ENCODE measurements at regions not wholly inside any gene's neighbourhood (a gene's known extent, or its start where the extent isn't known, plus 50 kb on each side); places are given as distances from the start of the nearest gene placed in this dataset.

DNA sequence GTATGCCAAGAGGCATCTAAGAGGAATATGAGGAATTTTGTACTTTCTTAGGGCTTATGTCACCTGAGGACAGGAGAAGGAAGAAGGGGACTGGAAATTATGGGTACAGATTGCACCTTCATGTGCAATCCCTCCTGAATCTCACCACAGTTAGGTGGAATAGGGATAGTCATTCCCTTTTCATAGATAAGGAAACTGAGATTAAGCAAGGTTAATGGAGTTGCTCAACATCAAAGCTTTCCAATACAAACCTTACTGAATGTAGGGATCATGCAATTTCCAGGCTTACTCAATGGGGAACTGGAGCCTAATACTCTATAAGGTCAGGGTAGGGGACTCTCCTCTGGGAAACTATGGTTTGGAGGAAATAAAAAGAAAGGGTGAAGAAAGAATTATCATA lies 133.0 kb downstream of the C11orf87 start:
- DNase-seq (ENCODE audit: low read depth) = no peak

DNA sequence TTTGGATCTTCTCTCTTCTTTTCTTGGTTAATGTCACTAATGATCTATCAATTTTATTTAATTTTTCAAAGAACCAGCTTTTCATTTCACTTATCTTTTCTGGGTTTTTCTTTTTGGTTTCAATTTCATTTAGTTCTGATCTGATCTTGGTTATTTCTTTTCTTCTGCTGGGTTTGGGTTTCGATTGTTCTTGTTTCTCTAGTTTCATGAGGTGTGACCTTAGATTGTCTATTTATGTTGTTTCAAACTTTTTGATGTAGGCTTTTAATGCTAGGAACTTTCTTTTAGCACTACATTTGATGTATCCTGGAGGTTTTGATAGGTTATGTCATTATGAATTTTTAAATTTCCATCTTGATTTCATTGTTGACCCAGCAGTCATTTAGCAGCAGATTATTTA lies 142.3 kb downstream of the C11orf87 start:
- DNase-seq (ENCODE audit: low read depth) = no peak

DNA sequence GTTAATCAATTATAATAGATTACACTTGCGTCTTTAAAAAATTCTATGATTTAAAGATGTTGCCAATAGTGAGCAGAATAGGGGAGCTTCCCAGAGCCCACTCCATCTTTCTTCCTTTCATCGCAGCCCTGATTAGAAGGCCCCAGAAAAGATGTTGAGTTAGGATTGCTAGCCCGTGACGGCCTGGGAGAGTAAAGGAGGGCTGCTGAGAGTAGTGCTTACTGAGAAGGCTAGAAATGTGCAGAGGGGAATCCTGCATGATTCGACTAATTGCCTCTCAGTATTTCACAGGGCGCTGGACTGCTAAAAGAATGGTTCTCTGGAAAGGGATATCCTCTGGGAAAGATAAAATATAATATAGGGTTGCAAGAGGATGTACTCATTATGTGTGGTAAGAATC lies 160.5 kb downstream of the C11orf87 start:
- no peak for DNase-seq (ENCODE audit: low read depth)

DNA sequence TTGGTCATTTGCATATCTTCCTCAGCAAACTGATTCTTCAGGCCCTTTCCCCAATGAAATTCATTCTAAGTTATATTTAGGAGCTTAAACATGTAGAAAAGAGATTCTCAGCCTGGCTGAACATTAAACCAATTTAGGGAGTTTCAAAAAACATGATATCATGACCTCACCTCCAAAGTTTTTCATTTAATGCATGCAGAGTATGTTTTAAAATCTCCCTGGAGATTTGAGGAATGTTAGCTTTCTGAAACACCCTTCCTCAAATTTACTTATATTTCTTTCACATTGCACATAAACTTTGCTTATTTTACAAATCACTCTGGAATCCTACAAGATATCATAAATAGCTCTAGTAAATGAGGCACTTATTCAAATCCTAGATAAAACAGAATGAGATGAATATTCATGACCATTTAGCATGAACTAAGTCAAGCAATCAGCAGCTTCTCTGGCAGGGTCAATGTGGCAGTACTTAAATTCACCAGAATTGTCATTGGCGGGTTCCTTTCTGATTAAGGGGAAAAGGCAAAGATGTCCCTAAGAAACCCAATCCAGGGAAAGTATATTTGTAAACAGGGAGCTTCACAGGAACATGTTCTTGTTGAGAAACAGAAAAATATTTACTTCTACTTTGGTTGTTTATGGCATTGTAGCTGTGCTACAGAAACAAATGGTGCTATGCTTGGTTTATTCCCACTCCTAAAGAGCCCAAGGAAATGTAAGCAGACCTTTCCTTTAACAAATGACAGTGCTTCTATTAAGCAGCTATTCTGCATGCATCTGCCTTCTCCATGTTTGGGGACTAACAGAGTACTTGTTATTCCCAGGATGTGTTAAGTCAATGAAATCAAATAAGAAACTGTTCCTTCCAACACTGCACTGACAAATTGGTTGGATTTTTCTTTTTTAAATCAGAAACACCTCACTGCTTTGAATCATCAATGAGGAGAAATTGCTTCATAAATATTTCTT lies 162.3 kb downstream of the C11orf87 start:
- no peak for DNase-seq (ENCODE audit: low read depth)

DNA sequence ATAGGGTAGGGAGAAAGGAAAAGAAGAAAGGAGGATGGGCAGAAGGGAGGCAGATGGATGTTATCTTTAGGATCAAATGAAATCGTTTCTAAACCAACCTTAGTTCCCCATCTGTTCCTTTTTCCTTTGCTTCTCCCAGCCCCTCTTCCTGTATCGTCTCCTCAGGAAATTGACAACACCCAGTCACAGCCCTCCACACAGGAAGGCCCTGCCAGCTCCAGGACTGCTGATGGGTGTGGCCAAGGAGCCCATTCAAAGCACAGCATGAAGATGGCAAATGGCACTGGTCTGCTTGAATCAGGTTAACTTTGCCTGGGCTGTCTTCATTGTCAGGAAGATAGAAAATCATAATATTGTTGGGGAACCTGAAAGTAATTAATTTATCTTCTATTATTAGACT lies 164.8 kb downstream of the C11orf87 start:
- DNase-seq (ENCODE audit: low read depth) = no peak

DNA sequence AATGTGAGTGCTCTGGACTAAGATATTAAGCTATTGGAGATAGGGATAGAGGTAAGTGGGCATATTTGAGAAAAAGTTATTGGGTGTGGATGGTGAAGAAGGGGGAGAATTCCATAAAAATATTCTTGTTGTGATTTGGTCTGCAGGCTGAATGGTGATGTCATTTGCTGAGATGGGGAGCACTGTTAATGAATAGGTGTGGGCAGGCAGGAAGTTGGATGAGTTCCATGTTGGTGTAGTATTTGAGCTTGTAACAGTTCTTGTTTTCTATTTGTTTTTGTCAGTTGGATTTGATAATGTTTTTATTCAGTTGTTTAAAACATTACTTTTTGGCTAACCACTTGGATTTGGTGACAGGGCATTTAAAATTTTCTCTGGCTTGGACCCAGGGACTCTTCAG lies 168.8 kb downstream of the C11orf87 start:
- no peak for DNase-seq (ENCODE audit: low read depth)

DNA sequence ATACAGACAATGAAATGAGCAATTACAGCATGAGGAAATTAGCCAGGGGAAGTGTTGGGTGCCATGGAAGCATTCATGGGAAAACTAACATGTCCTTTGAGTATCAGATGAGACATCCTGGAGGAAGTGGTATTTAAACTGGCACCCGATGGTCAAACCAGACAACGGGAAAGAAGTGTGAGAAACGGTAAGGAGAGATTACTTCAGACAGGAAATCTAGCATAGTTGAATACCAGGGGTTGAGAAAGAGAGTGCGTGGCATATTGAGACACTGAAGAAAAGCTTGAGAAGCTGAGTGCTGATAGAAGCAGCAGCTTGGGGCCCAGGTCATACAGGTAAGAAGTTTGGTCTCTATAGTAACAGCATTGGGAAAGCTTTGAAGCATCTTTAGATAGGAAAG lies 175.3 kb downstream of the C11orf87 start:
- no peak for DNase-seq (ENCODE audit: low read depth)

DNA sequence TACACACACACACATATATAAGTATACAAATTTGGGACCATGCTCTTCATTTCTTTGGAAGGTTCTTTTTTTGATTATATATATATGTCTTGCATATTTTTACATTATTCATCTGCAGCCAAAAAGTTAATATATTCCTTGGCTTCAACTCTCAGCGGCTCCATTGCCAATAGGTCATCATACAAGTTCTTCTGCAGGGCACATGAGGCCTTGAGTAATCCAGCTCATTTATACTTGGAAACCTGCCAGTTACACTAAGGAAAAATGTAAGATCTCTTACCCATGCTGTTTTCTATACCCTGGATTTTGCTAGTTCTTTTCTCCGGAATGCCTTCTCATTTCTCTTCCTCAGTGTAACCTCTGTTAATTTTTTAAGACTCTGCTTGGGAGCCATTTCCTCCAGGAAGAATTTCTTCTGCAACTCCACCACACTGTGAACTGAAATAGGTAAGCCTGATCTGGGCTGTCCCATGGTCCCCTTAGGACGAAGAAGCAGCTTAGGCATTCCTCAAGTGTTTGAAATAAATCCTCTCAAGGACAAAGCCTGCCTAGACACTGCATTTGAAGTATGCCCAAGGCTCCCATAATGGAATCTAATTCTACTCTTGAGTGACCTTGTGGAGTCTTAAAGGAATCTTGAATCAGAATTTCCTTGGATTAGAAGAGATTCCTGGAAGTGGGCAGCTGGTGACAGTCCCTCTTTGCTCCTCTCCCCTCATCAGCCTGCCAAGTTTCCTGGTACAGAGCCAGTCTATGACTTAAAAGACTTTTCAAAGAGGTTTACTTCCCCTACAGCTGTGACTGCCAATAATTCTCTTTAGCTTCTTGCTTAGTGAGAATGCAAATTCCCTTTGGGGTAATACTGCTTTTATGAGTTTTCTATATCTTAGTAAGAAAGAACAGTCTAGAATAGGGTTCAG lies 182.8 kb downstream of the C11orf87 start:
- no peak for DNase-seq (ENCODE audit: low read depth)

DNA sequence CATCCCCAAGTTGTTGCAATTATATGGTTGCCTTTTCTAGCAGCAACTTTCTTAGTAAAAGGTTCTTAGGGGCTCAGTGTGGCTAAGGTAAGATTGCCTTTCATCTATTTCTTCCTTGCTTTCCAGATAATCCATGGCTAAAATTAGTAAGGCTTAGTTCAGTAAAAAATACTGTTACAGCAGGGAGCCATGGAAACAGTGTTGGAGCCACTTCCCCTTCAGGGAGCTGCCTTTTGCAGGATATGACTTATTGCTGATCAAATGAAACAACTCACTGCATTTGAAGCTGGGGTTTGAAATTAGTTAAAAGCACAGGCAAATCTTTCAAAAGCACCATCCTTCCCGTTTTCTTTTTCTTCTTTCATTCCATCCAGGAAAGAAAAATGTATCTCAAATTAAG lies 184.3 kb downstream of the C11orf87 start:
- no peak for DNase-seq (ENCODE audit: low read depth)

DNA sequence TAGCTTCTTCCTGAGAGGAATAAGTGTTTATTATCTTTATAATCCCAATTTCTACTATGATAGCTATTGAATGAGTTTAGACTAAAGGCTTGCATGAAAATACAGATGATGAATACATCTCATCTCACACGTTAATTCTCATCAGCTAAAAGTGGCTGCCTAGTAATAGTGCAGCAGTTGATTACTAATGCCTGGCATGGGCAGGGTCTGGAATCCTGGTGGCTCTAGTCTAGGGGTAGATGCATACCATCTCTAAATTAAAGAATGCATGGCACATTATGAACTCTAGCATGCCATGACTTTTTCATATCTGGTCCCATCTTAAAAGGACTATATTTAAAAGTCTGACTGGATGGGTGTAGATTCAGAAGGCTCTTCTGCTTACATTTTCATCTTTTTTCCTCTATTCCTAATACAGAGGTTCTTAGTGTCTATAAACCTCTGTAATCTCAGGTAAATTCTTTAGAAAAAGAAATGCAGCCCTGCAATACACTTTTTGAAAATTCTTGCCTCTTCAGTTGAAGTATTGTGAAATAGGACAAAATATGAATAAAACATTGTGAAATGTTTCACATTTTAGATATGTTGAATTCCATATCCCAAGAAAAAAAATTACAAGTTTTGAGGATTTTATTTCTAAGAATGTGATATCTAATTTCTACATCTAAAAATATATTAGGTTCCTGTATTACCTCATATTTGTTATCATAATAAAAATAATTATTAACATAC lies 187.6 kb downstream of the C11orf87 start:
- no peak for DNase-seq (ENCODE audit: low read depth)

DNA sequence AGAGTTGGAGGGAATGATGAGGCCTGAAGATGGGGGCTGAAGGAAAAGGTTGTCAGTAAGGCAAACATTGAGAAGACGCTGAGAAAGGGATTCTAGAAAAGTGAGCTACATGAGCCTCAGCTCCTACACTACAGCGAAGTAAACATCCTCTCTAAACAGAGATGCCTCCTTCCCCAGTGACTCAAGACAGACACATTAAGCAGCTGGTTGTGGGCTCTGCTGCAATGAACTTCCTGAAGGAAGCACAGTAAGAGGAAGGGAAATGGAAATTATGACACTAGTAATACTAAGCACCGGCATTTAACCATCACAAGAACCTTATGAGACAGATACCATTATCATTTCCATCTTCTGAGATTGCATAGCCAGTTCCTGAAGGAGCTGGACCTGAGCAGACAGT lies 190.5 kb downstream of the C11orf87 start:
- DNase-seq (ENCODE audit: low read depth) = no peak

DNA sequence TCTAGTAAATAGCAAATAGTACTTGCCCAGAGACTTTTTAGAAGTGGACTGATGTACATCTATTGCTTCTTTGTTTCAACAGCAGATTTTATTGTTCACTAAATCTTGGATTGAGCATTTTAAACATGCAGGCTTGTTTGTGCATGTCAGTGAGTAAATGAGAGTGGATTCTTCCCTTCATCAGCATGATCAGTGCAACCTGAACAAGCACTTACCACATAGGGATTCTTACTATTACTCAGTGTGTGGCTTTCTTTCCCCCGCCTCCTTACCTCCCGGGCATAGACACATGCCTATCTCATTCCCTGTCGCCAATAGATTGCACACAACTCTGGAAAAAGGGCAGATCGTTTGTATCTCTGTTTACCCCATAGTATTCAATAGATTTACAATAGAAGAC lies 197.5 kb downstream of the C11orf87 start:
- no peak for DNase-seq (ENCODE audit: low read depth)

DNA sequence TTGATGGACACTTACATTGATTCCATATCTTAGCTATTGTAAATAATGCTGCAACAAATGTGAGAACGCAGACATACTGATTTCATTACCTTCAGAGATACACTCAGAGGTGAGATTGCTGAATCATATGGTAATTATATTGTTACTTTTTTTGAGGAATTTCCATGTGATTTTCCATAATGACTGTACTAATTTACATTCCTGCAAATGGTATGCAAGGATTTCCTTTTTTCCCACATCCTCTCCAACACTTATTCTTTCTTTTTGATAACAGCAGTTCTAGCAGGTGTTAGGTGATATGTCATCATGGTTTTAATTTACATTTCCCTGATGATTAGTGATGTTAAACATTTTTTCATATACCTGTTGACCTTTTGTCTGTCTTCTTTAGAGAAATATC lies 207.7 kb downstream of the C11orf87 start:
- no peak for DNase-seq (ENCODE audit: low read depth)

DNA sequence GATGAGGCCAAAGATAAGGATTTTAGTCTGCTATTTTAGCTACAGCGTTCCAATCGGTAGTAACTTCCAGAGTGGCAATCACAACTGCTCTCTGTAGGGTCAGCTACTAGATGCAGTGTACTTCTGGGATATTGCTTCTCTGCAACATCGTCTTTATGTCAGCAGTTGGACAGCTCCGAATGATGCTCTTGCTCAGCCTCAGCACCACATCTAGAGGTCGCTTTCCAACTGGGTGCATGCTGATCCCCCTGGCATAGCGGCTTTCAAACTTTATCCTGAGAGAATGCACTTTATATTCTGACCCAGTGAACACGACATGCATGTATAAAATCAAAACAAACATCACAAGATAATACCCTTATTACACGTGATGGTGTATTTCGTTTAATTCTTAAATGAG lies 219.6 kb downstream of the C11orf87 start:
- DNase-seq (ENCODE audit: low read depth) = no peak

DNA sequence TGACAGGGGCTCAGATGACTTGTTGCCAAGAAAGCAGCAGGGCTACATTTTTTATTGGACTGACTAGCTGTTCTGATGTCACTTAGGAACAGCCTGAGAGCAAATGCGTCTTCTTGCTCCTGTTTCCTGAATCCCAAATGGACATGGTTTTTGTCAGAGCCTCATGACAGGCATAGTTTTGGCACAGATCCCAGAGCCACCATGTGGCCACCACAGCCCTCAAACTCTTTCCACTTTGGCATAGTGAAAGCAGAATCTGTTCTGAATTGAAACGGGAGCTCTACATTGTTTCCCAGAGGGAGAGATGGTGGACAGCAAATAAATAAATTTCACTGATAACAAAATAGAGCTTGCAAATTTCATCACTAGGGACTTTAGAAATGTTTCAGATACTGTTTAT lies 222.2 kb downstream of the C11orf87 start:
- DNase-seq (ENCODE audit: low read depth) = no peak

DNA sequence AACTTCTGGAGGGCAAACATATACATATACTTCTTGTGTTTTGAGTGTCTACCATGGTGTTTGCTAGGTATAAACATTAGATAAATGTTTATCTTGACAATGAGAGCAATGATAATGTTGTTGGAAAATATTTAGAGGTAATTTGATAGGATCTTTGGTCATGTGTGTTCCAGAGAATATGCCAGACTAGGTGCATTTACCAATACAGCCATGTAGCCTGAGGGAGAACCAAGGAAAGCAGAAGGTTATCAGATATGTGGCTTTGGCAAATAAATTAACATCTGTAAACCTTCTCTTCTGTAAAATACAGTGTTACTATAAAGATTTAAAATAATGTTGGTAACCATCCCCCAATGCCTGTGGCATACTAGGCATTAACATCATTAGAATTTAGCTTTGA lies 226.8 kb downstream of the C11orf87 start:
- DNase-seq (ENCODE audit: low read depth) = no peak

DNA sequence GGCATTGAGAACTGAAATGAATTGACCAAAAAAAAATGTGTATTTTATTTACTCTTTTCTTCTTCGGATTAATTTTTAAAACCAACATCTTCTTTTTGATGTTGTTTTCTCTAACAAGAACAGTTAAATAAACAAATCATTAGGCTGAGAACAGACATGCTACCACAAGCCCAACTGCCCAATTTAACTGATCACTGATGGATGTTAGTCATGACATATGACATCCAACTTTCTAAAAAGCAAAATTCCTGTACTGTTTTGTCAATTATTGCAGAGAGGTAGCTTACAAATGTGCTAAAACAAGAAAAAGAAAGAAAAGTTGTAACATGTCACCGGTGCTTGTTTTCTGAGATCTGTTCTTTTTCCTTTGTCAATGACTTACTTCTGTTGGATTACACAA lies 232.1 kb downstream of the C11orf87 start:
- no peak for DNase-seq (ENCODE audit: low read depth)

DNA sequence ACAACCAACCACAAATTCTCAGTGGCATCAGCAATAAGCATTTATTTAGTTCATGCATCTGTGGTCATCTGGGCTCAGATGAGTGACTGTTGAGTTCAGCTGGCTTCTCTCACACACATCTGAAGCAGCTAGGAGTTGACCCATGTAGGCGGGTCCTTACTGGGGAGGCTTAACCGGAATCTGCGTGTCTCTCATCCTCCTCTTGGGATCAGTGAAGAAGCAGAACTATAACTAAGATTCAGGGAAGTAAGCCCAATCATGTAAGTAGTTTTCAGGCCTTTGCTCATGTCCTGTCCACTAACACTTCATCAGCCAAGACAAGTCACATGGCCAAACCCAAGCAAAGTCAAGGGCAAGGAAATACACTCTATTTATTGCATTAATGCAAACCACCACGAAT lies 236.2 kb downstream of the C11orf87 start:
- no peak for DNase-seq (ENCODE audit: low read depth)

DNA sequence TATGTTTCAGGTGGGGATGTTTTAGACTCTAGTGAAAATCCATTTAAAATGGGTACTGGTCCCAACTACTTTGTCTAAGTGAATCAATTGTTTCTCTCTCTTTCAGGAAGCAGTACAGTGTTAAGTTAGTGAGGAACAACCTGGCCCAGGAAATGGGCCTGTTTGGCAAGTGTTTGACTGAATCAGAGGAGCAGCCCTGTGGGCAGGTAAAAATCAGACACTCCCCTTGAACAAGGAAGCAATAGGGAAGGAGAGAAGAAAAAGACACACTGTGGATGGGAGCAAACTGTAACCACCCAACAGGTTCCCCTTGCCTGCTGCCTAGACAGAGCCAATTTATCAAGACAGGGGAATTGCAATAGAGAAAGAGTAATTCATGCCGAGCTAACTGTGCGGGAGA lies 245.7 kb downstream of the C11orf87 start:
- DNase-seq (ENCODE audit: low read depth) = no peak

DNA sequence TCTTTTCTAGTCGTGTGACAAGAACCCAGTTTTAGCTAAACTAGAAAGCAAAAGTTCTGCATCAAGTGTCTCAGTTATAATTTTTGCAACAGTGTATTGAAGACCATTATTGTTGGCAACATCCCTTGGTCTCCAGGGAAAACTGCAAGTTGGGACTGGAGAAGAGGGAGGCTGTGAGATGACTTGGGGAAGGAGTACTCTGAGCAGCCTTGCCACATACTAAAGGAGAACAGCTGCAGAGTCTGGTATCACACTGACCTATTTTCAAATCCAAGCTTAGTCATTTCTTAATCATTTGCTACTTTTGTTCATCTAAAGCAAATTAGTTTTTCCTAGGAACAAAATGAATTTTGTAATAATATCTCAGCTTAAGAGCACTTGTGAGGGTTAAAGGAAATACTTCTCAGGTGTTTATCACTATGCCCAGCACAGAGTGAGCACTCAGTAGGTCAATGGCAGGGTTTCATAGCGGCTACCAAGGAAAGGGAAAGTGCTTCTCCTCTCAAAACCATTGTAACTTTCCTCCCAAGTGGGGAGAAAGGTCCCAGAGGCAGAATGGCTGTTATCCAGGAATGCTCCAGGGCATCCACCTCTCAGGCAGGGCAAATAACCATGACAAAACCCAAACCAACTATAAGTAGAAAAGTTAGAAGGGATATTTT lies 247.1 kb downstream of the C11orf87 start:
- DNase-seq (ENCODE audit: low read depth) = no peak

DNA sequence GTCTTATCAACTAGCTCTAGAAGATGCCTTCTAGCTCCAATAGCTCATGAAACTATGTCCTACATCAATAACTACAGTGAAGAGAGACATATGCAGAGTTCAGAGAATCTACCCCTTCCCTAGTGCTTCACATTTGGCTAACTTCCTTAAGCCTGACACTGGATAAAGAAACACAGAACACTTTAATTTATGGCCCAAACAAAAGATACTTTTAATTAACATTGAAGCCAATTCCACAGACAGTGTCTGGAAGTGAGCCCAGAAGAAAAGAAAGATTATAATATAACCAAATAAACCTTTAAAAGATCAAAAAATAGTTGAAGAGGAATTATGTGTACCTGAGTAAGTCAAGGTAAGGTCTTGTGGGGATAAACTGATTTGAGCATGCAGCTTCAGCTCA lies 255.2 kb downstream of the C11orf87 start:
- no peak for DNase-seq (ENCODE audit: low read depth)

DNA sequence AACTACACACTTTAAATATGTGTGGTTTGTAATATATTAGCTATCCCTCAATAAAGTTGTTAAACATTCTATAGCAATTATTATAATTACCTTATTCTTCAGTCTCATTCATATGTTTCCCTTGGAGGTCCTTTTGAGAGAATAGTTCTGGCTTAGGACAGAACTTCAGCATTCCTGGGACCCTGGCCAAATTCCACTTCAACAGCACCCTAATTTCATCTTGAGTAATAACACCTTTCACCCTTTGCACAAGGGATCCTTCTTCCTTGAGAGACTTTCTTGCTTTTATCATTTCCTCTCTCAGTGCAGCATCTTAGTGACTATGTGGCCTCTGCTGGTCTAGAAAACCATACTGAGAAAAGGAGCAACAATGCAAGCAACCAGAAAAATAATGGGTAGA lies 255.9 kb downstream of the C11orf87 start:
- DNase-seq (ENCODE audit: low read depth) = no peak
